ENCODE measurements at regions not wholly inside any gene's neighbourhood (a gene's known extent, or its start where the extent isn't known, plus 50 kb on each side); places are given as distances from the start of the nearest gene placed in this dataset.

GRCh38 chr20:62545901-62546525 lies 70.2 kb upstream of the GATA5 start:
- no peak for DNase-seq

DNA sequence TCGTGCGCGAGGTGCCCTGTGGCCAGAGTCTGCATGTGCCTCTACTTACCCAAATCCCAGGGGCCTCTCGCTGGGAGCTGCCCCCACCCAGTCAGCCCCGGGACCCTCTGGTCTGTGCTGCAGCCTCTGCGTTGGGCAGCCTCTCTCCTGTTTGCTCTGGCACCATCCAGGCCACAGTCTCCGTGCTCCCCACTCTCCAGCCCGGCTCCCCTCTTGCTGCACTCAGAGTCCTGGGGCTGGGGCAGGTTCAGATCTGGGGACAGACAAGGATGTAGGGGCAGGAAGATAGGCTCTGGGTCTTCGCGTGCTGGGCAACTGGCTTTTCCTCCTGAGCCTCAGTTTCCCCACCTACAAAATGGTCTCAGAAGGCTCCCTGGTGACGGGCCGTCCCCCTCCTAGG lies 70.8 kb upstream of the GATA5 start:
- DNase-seq = no peak

DNA sequence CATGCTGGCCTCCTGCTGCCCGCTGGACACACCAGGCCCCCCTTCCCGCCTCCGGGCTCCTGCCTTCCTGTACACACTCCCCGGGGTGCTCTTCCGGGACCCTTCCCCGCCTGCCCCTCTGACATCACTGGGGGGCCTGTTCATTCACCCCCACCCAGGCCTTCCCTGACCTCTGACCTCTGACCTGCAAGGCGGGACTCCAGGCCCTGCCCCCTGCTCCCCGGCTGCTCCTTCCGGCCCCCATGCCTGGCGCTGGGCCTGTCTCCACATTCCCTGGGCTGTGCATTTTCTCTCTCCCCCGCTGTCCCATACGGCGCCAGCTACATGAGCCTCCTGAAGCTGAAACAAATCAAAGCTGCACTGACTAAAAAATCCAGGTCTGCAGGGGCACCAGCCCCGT lies 71.6 kb upstream of the GATA5 start:
- no peak for DNase-seq

DNA sequence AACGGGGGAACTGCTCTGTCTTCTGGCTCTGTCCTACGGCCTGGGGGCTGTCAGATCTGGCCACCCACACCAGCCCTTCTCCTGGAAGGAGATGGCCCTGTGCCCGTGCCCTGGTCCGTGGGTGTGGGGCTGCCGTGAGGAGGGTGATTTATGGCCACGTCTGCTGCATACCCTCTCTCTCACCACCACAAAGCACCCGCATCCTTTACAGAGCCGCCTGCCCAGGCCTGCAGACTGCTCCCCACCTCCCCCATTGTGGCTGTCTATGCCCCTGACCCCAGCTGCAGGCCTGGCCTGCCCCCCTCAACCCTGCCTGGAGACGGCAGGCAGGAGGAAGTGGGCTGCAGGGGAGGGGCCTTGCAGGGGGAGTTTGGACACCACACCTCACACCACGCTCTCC lies 72.7 kb upstream of the GATA5 start:
- DNase-seq = no peak

DNA sequence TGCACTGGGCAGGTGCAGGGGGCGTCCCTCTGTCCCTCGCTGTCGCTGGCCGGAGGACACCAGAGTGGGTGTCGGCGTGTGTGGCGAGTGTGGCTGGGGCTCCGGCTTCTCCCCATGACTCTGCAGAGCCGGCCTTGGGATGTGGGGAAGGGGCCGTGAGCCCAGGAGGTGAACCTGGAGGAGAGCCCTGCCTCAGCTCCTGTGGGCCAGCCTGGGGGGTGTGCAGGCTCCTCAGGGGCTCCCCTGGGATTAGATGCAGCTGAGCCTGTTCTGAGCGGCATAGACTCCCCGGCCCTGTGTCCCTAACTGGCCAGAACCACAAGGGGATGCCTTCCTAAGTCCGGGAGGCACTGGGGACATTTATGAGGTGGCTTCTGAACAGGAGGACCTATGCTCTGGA lies 73.2 kb upstream of the GATA5 start:
- DNase-seq = no peak

DNA sequence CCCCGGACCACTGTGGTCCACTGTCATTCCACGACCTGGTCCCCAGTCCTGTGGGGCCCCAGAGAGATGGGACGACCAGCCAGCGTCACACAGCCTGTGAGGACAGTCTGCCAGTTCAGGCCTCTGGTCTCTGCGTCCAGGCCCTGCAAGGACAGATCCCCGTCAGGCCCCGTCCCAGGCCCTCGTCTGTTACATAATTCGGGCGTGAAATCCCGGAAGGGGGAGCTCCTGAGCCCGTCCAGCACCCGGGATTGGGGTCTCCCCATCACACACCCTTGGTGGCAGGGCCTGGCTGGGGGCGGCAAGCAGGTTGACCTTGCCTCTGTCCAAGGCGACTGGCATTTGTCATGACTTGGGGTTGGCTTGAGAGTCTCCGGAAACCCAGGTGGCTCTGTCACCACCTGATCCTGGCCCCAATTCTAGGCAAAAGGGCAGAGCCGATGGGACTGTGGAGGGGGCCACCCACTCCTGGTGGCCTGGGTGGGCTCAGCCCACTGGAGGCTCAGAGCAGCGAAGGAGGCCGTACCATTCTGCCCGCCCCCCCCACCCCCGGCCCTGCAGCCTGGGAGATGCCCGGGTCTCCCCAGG lies 73.8 kb upstream of the GATA5 start:
- DNase-seq = no peak

- peak in 1 of 2 donors; percentile 11 for DNase-seq
Observed at GRCh38 chr20:62550087-62550632, 74.4 kb upstream of the GATA5 start.

DNA sequence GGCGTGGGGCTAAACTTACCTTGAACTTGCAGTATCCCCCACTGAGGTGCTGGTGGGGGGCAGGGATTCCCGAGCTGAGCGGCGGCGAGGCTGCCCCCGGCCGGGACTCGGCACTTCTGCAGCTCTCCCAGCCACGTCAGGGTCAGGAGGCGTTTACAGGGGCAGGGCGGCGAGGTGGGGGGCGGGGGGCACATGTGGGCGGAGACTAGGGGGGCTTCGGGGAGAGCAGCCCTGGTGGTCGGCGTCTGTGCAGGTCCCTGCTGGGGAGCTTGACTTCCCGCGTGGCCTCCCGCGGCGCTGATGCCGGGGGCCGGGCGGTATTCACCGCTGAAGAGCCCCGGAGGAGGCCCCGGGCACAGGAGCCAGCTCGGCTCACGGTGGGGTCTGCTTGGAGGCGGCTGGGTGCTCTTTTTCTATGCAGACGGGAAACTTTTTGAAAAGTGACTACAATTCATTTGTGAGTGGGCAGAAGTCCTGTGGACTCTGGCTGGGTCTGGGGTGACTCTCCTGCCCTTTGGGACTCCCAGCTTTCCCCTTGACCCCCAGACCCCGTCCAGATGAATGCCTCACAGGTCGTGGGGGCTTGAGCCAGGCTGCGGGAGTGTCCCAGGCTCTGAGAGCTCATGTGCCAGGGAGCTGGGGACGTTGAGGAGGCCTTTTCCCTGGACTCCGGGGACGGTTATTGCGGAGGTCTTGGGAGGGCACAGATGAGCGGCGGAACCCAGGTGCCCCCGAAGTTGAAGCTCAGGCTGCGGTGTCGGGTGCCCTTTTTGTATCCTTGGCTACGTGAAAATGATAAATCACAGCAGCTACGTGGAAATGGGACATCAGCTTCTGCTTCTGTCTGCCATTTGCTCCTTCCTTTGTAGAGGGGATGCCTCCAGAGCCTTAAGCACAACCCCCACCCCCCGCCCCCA lies 75.9 kb upstream of the GATA5 start:
- no peak for DNase-seq

DNA sequence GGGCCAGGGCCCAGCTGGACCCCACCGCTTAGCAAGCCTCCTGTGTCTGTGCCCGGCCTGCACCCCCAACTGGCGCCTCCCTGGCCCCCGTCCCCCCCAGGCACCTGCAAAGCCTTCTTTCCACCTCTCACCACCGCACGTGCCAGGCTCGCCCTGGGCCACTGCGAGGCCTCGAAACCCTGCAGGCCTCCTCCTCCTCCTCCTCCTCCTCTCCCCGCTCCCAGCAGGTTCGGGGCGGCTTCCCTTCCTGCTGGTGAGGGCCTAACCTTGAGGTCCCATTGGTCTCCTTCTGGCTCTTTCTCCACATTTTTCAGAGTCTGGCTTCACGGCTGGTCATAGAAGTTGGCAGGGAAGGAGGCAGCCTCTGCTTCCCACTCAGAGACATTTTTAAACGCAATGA lies 76.8 kb upstream of the GATA5 start:
- DNase-seq = no peak

DNA sequence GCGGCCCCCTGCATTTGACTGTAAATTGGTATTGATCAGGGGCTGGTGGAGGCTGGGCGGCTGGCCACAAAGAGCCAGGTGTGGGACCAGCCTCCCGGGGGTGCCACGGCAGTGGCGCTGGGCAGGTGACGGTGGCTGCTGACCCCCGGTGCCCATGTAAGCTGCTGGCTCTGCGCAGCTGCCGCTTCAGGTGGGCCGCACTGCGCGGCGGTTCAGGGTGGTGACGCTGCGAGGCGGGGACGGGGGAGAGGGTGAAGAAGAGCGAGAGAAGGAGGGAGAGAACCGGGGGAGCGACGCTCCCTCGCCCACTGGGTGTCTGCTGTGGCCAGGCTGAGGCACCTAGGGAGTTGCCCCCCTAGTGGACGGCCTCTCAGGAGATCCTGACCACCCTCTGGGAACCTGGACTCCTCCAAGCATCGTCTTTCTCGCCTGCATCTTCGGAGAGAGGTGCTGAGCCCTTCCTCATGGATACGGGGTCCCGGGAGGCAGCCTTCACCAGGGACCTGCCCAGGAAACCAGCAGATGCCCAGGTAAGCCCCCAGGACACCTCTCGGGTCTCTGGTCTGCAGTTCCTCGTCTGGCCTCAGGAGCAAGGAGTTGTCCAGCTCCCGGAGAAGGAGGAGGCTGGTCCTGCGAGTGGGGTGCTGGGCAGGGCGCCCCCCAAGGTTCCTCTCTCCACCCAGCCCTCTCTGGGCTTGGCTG lies 77.5 kb upstream of the GATA5 start:
- no peak for DNase-seq

- no peak for DNase-seq
Observed at GRCh38 chr20:62553838-62554161, 78.0 kb upstream of the GATA5 start.

GRCh38 chr20:62554214-62554897 lies 78.6 kb upstream of the GATA5 start:
- no peak for DNase-seq

DNA sequence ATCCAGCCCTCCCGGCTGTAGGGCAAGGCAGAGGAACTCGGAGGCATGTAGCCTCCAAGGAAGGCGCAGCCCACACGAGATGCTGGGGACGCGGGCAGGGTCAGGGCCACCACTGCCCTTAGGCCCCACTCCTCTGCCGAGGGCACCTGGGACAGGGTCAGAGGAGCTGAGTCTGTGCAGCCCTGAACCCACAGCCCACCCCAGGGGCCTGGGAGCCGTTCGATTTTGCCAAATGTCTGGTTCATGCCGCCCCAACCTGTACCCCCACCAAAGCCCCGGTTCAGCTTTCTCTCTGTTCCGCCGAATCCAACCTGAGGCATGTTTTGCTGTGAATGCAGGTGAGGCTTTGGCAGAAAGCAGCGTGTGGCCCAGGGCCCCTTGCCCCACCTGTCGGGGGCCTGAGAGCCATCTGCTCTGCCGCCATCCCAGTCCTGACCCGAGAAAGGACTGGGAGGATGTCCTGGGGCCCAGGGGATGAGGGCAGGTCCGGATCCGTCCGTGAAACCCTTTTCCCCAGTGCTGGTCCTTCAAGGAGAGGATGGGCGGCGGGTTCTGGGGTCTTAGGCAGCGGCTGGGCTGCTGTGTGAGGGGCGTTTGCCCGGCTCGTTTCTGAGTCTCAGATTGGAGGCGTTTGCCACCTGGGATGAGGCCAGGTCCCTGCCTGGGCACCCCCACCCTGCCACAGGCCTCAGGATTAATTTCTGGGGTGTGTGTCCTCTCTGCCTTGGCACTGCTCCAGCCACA lies 79.3 kb upstream of the GATA5 start:
- DNase-seq = no peak

GRCh38 chr20:62555642-62556420 lies 80.0 kb upstream of the GATA5 start:
- DNase-seq = no peak

DNA sequence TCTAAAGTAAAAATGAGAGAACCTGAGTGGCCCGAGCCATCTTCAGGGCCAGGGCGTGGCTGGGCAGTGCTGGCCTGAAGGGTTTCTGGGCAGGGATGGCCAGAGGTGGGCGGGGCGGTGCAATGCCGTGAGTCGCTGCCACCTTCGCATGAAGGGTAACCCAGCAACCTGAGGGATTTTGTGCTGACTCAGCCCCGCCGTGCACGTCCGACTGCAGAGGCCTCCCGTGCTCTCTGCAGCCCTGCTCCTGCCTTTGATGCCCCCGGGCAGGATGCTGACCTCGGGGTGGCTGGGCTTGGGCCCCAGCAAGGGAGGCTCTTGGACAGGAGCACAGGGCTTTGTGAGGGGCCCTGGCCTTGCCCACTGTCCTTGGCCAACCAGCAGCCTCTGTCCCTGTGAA lies 81.7 kb upstream of the GATA5 start:
- DNase-seq = no peak

- DNase-seq = no peak
Observed at GRCh38 chr20:62557999-62558408, 82.2 kb upstream of the GATA5 start.

GRCh38 chr20:62558779-62559178 lies 83.0 kb upstream of the GATA5 start:
- DNase-seq = no peak

GRCh38 chr20:62560162-62560561 lies 82.1 kb upstream of the SLCO4A1 start:
- DNase-seq = no peak

DNA sequence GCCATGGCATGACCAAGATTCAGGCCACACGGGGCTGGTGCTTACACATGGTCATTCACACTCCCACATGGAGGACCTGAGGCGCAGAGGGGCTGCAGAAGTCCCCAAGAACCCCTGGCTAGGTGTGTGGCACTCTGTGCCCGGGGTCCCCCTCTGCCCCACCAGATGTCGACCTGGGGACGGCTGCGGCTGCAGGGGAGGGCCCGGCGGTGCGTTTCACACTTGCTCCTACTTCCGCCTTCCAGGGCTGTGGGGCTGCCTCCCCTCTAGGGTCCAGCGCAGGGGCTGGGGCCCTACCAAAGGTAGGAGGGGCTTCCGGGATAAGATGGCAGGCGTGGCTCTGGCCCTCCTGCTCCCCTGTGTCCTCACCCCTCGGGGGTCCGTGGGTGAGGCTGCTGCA lies 81.1 kb upstream of the SLCO4A1 start:
- DNase-seq = no peak

- DNase-seq = no peak
Observed at GRCh38 chr20:62561948-62562347, 80.4 kb upstream of the SLCO4A1 start.

GRCh38 chr20:62562831-62563230 lies 79.5 kb upstream of the SLCO4A1 start:
- no peak for DNase-seq
